LNCAP (cell line): ENCODE measurements at regions not wholly inside any gene's neighbourhood (a gene's known extent, or its start where the extent isn't known, plus 50 kb on each side); places are given as distances from the start of the nearest gene placed in this dataset.

ENCODE experiments used
- CTCF ChIP-seq: fragments of 450-650 bp; IDR thresholded peaks from 2 replicates; pipeline ENCODE4 v1.5.1; 2017; ENCODE audit warnings: mild to moderate bottlenecking

DNA sequence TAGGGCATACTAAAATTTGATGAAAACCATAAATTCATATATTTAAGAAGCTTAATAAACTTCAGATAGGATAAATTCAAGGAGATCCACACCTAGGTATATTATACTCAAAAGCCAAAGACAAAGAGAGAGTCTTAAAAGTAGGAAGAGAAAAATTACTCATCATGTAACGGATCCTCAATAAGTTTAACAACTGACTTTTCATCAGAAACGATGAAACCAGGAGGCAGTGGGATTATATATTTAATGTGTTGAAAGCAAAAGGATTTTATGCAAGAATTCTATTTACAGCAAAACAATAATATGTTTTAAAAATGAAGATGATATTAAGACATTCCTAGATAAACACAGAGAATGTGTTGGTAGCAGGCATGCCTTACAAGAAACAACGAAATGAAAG, 202.7 kb downstream of the OXSM start:
- TF ChIP-seq CTCF = no peak

- no peak for TF ChIP-seq CTCF
These were observed 214.3 kb downstream of the OXSM start for GRCh38 chr3:26004172-26004571.

DNA sequence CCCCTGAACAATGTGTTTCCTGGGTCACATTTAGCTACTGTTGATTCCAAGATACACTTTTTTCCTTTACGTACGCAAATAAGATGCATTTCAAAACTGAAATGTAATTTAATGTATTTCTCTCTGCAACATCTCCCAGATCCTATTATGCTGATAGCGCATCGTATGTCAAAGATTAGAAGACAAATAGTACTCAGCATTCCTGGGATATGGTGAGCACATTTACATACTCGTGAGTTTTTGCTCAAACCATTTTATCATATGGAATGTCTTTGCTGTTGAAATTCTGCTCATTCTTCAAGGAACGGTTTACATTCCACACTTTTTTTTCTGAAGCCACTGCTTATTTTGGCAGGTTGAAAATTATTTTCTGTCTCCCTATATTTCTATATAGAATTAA, 221.4 kb downstream of the OXSM start:
- TF ChIP-seq CTCF = no peak

DNA sequence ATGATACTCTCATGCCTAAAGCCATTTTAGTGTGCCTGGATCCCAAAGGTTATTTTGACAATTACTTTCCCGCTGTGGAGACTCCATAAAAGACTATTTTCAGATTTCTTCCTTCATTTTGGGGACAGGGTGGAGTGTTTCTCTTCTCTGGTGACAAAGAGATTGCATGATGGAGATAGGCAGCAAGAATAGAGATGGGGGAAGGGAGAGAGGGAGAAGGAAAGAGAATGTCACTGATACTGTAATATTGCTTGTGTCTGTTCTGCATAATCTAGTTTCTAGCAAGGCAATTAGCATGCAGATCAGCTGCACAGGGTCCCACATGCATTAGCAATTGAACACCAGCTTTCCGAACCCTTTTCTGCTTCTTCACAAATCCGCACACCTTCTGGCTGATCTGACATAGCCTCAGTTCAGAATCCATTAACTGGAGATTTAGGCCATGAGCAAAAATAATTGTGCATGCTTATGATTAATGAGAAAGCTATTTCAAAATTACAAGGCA, 222.4 kb downstream of the OXSM start:
- TF ChIP-seq CTCF = no peak

DNA sequence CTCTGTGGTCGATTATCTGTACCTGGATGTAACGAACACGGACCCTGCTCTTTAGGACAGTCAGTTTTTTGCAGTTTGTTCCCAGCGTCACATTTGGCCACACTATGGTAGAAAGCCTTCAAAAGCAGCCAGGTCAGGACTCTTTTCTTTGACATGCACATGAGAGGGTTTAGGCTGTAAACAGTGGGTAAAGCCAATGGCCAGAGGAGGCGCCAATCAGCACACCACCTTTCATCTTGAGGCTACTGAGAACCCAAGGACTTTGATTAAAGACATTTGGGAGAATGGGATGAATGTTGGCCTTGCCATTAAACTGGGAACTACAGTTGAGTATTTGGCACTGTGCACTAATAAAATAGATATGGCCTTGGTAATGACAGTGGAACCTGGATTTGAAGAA, 225.9 kb downstream of the OXSM start:
- no peak for TF ChIP-seq CTCF

GRCh38 chr3:26018889-26019288, 229.0 kb downstream of the OXSM start:
- TF ChIP-seq CTCF = no peak

DNA sequence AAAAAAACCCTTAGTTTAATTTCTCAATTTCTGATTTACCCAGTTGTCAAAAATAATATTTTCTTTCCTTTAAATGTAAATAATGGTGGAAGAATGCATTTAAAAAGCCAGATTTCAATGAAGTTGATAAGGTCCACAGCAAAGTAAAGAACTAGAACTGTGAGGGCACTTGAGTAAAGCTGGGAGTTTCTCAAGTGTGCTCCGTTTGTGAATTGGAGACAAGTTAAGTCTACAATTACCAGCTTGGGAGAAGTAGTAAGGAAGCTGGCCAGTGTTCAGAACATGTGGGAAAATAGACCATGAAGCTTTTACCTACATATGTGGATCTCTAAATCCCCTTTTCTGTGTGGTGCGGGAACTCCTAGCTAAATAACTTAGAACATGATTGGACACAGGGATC, 239.4 kb downstream of the OXSM start:
- no peak for TF ChIP-seq CTCF

GRCh38 chr3:26049951-26050350, 260.1 kb downstream of the OXSM start:
- no peak for TF ChIP-seq CTCF
